Neural cell (in vitro differentiated cells): ENCODE measurements at regions not wholly inside any gene's neighbourhood (a gene's known extent, or its start where the extent isn't known, plus 50 kb on each side); places are given as distances from the start of the nearest gene placed in this dataset.

Source experiments
- CTCF ChIP-seq: fragments of 450-650 bp; IDR thresholded peaks from 2 replicates; pipeline ENCODE4 v1.5.1; 2014; ENCODE audit warnings: antibody characterized with exemption, mild to moderate bottlenecking, moderate library complexity; ENCODE audit not compliant: poor library complexity, severe bottlenecking
- EP300 ChIP-seq: fragments of 450-650 bp; conservative IDR thresholded peaks from 2 replicates; pipeline ENCODE4 v1.6.1; 2014; ENCODE audit warnings: antibody characterized with exemption, mild to moderate bottlenecking, moderate library complexity; ENCODE audit not compliant: poor library complexity, severe bottlenecking
- EZH2 ChIP-seq: fragments of 200-600, 300-800 bp; shearing (Covaris generic), sonication (generic); IDR thresholded peaks from 2 replicates; pipeline ENCODE4 v1.6.1; 2014; ENCODE audit warnings: antibody characterized with exemption, low read length, borderline replicate concordance, mild to moderate bottlenecking; ENCODE audit not compliant: insufficient read depth, poor library complexity, severe bottlenecking
- TF ChIP-seq, protein P1 (sequence below): IDR thresholded peaks from 2 replicates; pipeline ENCODE4 v1.6.1; 2012; ENCODE audit warnings: borderline replicate concordance

DNA sequence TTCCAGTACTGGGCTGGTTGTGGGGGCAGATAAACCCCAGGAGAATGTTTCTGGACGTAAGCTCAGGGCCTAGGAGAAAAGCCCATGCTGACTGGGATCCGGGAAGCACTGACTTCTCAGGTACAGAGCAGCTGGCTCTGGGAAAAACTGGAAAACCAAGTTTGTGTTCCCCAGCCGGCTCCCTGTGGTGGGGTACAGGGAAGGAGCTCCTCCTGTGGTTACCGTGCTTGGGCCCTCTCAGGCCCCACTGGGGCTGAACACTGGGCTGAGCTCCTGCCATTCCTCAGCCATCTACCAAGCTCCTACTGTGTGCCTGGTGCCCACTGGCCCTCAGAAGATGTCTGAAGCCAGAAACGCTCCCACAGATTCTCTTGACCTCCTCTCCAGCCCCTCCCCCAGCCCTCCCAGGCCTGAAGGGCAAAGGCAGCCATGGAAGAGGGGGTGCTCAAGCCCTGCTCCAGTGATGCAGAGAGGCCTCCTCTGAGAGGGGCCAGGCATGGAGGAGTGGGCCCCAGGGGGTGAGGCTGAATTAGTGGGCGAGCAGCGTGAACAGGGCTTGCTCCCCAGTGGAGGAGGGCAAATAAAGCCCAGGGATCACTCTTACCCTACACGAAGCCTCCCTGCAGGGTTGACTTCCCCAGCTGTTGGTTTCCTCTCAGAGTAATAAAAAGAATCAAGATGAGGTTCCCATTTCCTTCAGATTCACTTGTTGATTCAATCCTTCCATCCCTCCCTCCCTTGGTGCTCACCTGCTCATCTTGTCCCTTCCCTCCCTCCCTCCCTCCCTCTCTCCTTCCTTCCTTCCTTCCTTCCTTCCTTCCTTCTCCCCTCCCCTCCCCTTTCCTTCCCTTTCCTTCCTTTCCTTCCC is 100.0 kb downstream of the VEGFA start:
- TF ChIP-seq CTCF: no peak
- no peak for TF ChIP-seq EP300
- TF ChIP-seq EZH2: no peak
- TF ChIP-seq, protein P1, sequence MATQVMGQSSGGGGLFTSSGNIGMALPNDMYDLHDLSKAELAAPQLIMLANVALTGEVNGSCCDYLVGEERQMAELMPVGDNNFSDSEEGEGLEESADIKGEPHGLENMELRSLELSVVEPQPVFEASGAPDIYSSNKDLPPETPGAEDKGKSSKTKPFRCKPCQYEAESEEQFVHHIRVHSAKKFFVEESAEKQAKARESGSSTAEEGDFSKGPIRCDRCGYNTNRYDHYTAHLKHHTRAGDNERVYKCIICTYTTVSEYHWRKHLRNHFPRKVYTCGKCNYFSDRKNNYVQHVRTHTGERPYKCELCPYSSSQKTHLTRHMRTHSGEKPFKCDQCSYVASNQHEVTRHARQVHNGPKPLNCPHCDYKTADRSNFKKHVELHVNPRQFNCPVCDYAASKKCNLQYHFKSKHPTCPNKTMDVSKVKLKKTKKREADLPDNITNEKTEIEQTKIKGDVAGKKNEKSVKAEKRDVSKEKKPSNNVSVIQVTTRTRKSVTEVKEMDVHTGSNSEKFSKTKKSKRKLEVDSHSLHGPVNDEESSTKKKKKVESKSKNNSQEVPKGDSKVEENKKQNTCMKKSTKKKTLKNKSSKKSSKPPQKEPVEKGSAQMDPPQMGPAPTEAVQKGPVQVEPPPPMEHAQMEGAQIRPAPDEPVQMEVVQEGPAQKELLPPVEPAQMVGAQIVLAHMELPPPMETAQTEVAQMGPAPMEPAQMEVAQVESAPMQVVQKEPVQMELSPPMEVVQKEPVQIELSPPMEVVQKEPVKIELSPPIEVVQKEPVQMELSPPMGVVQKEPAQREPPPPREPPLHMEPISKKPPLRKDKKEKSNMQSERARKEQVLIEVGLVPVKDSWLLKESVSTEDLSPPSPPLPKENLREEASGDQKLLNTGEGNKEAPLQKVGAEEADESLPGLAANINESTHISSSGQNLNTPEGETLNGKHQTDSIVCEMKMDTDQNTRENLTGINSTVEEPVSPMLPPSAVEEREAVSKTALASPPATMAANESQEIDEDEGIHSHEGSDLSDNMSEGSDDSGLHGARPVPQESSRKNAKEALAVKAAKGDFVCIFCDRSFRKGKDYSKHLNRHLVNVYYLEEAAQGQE: no peak
